ENCODE measurements at regions not wholly inside any gene's neighbourhood (a gene's known extent, or its start where the extent isn't known, plus 50 kb on each side); places are given as distances from the start of the nearest gene placed in this dataset.

GRCh38 chr12:63037746-63038712 lies 103.1 kb upstream of the PPM1H start:
- CTCF ChIA-PET: no interaction called here
- intact Hi-C loops (cut with micrococcal nuclease): no loop called here
- Histone ChIP-seq H3K4me3 (ENCODE audit: low read length) (no peak overlapping the region), H3K4me2 (ENCODE audit: low read length) (no peak overlapping the region), H3K9me3 (ENCODE audit: low read length) (no peaks in the 10 kb centered on the region), H3F3A (ENCODE audit: low read length, unreplicated experiment) (no peaks in the 10 kb centered on the region), H3K79me2 (ENCODE audit: low read length) (no peaks in the 10 kb centered on the region), H3K9me2 (replicated peaks; ENCODE audit: low read length) (no peaks in the 10 kb centered on the region), H3K27ac (ENCODE audit: low read length) (no peak overlapping the region), H2AFZ (ENCODE audit: low read length) (no peak overlapping the region), H3K9ac (ENCODE audit: low read length) (no peak overlapping the region), H3K36me3 (ENCODE audit: low read depth, low read length) (no peaks in the 10 kb centered on the region), H3K27me3 (ENCODE audit: low read length) (no peaks in the 10 kb centered on the region), H3K4me1 (ENCODE audit: insufficient read depth, low read length) (no peaks in the 10 kb centered on the region), H4K20me1 (ENCODE audit: low read length) (no peaks in the 10 kb centered on the region)
- POLR2A ChIA-PET (ENCODE audit: unreplicated experiment): interaction anchor here (0.6 kb wide), 1 partner anchor 25 kb away, joined by 3 read pairs; no protein-coding TSS in a partner anchor
- DNase-seq (no peak), ATAC-seq (no peak)
- no TSS peak for BruUV-seq (replicated peaks)
- TF ChIP-seq, protein P1, sequence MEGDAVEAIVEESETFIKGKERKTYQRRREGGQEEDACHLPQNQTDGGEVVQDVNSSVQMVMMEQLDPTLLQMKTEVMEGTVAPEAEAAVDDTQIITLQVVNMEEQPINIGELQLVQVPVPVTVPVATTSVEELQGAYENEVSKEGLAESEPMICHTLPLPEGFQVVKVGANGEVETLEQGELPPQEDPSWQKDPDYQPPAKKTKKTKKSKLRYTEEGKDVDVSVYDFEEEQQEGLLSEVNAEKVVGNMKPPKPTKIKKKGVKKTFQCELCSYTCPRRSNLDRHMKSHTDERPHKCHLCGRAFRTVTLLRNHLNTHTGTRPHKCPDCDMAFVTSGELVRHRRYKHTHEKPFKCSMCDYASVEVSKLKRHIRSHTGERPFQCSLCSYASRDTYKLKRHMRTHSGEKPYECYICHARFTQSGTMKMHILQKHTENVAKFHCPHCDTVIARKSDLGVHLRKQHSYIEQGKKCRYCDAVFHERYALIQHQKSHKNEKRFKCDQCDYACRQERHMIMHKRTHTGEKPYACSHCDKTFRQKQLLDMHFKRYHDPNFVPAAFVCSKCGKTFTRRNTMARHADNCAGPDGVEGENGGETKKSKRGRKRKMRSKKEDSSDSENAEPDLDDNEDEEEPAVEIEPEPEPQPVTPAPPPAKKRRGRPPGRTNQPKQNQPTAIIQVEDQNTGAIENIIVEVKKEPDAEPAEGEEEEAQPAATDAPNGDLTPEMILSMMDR (conservative IDR thresholded peaks at IDR 0.05; ENCODE audit: low read depth, low read length): no peak
- TF ChIP-seq EZH2phosphoT487 (IDR thresholded peaks at IDR 0.05; ENCODE audit: borderline replicate concordance, low read length) (no peak), EZH2 (IDR thresholded peaks at IDR 0.05; ENCODE audit: low read length, unreplicated experiment) (no peak)

GRCh38 chr12:63036974-63037335 lies 102.0 kb upstream of the PPM1H start:
- Histone ChIP-seq H3K9me3 (ENCODE audit: low read length) (no peaks in the 10 kb centered on the region), H3K27me3 (ENCODE audit: low read length) (no peaks in the 10 kb centered on the region), H3K9me2 (replicated peaks; ENCODE audit: low read length) (no peaks in the 10 kb centered on the region), H3K79me2 (ENCODE audit: low read length) (no peaks in the 10 kb centered on the region), H3K27ac (ENCODE audit: low read length) (no peak overlapping the region), H3K9ac (ENCODE audit: low read length) (no peak overlapping the region), H3K4me2 (ENCODE audit: low read length) (no peak overlapping the region), H2AFZ (ENCODE audit: low read length) (no peak overlapping the region), H4K20me1 (ENCODE audit: low read length) (no peaks in the 10 kb centered on the region), H3K36me3 (ENCODE audit: low read depth, low read length) (no peaks in the 10 kb centered on the region), H3K4me1 (ENCODE audit: insufficient read depth, low read length) (no peaks in the 10 kb centered on the region), H3K4me3 (ENCODE audit: low read length) (no peak overlapping the region), H3F3A (ENCODE audit: low read length, unreplicated experiment) (no peaks in the 10 kb centered on the region)
- DNase-seq: no peak
- no TSS peak for BruUV-seq (replicated peaks)
- ChIA-PET POLR2A (ENCODE audit: unreplicated experiment) (no interaction called here), CTCF (no interaction called here)
- TF ChIP-seq EZH2 (IDR thresholded peaks at IDR 0.05; ENCODE audit: low read length, unreplicated experiment): no peak
- TF ChIP-seq, protein P1 (conservative IDR thresholded peaks at IDR 0.05; ENCODE audit: low read depth, low read length): no peak
- TF ChIP-seq EZH2phosphoT487 (IDR thresholded peaks at IDR 0.05; ENCODE audit: borderline replicate concordance, low read length): no peak
- ATAC-seq: no peak
- intact Hi-C loops (cut with micrococcal nuclease): no loop called here

All from PC-3 (cell line).